ENCODE measurements at regions not wholly inside any gene's neighbourhood (a gene's known extent, or its start where the extent isn't known, plus 50 kb on each side); places are given as distances from the start of the nearest gene placed in this dataset.

GRCh38 chr16:85519540-85520231, 93.4 kb upstream of the GSE1 start:
- TF ChIP-seq CTCF (IDR thresholded peaks at IDR 0.05): no peak
- no peak for TF ChIP-seq POLR2A (IDR thresholded peaks at IDR 0.05)
- no peak for TF ChIP-seq EP300 (IDR thresholded peaks at IDR 0.05)
- no peak for TF ChIP-seq POLR2AphosphoS5 (IDR thresholded peaks at IDR 0.05)
